ENCODE measurements at regions not wholly inside any gene's neighbourhood (a gene's known extent, or its start where the extent isn't known, plus 50 kb on each side); places are given as distances from the start of the nearest gene placed in this dataset.

- TF ChIP-seq GABPA (IDR thresholded peaks at IDR 0.05; ENCODE audit: low read depth) (no peak), REST (IDR thresholded peaks at IDR 0.05; ENCODE audit: insufficient replicate concordance, low read depth) (no peak), SPI1 (IDR thresholded peaks at IDR 0.05; ENCODE audit: borderline replicate concordance, low read depth) (no peak)
- TF ChIP-seq, protein P1, sequence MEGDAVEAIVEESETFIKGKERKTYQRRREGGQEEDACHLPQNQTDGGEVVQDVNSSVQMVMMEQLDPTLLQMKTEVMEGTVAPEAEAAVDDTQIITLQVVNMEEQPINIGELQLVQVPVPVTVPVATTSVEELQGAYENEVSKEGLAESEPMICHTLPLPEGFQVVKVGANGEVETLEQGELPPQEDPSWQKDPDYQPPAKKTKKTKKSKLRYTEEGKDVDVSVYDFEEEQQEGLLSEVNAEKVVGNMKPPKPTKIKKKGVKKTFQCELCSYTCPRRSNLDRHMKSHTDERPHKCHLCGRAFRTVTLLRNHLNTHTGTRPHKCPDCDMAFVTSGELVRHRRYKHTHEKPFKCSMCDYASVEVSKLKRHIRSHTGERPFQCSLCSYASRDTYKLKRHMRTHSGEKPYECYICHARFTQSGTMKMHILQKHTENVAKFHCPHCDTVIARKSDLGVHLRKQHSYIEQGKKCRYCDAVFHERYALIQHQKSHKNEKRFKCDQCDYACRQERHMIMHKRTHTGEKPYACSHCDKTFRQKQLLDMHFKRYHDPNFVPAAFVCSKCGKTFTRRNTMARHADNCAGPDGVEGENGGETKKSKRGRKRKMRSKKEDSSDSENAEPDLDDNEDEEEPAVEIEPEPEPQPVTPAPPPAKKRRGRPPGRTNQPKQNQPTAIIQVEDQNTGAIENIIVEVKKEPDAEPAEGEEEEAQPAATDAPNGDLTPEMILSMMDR (IDR thresholded peaks at IDR 0.05; ENCODE audit: insufficient read depth, low read length) = no peak
- DNase-seq (ENCODE audit: low read depth in 1 of 2, low spot score in 1 of 2) = no peak
- no peaks in the 10 kb centered on the region for H3K27me3 ChIP-seq (ENCODE audit: insufficient read depth, poor library complexity, severe bottlenecking)
- no peak overlapping the region for H3K27ac ChIP-seq (replicated peaks)
- no peak overlapping the region for H3K4me3 ChIP-seq (replicated peaks; ENCODE audit: insufficient read depth, low read length)
These were observed 286.5 kb upstream of the MAN1A1 start for GRCh38 chr6:119636060-119636459.

DNA sequence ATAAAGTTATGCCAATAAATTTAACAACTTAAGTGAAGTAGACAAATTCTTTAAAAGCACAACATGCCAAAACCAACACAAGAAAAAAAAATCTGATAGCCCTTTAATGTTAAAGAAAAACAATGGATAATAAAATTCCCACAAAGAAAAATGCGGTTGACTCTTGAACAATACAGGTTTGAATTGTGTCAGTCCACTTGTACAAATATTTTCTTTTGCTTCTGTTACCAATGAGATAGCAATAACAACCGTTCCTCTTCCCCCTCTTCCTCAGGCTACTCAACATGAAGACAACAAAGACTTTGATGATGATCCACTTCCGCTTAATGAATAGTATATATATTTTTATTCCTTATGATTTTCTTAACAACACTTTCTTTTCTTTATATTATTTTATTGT lies 283.9 kb upstream of the MAN1A1 start:
- H3K27ac ChIP-seq (replicated peaks) = no peak overlapping the region
- no peaks in the 10 kb centered on the region for H3K27me3 ChIP-seq (ENCODE audit: insufficient read depth, poor library complexity, severe bottlenecking)
- no peak for DNase-seq (ENCODE audit: low read depth in 1 of 2, low spot score in 1 of 2)
- no peak overlapping the region for H3K4me3 ChIP-seq (replicated peaks; ENCODE audit: insufficient read depth, low read length)
- TF ChIP-seq, protein P1 (IDR thresholded peaks at IDR 0.05; ENCODE audit: insufficient read depth, low read length) = no peak
- TF ChIP-seq GABPA (IDR thresholded peaks at IDR 0.05; ENCODE audit: low read depth) (no peak), REST (IDR thresholded peaks at IDR 0.05; ENCODE audit: insufficient replicate concordance, low read depth) (no peak), SPI1 (IDR thresholded peaks at IDR 0.05; ENCODE audit: borderline replicate concordance, low read depth) (no peak), POLR2AphosphoS5 (IDR thresholded peaks at IDR 0.05; ENCODE audit: low read depth) (no peak)

- no peak for DNase-seq (ENCODE audit: low read depth in 1 of 2, low spot score in 1 of 2)
- H3K27me3 ChIP-seq (ENCODE audit: insufficient read depth, poor library complexity, severe bottlenecking) = no peaks in the 10 kb centered on the region
- H3K27ac ChIP-seq (replicated peaks) = no peak overlapping the region
- TF ChIP-seq GABPA (IDR thresholded peaks at IDR 0.05; ENCODE audit: low read depth) (no peak), POLR2AphosphoS5 (IDR thresholded peaks at IDR 0.05; ENCODE audit: low read depth) (no peak), SPI1 (IDR thresholded peaks at IDR 0.05; ENCODE audit: borderline replicate concordance, low read depth) (no peak), REST (IDR thresholded peaks at IDR 0.05; ENCODE audit: insufficient replicate concordance, low read depth) (no peak)
- H3K4me3 ChIP-seq (replicated peaks; ENCODE audit: insufficient read depth, low read length) = no peak overlapping the region
These were observed 281.1 kb upstream of the MAN1A1 start for GRCh38 chr6:119630561-119631192.

Data from HL-60 (cell line).